GM12878 (cell line): ENCODE measurements at regions not wholly inside any gene's neighbourhood (a gene's known extent, or its start where the extent isn't known, plus 50 kb on each side); places are given as distances from the start of the nearest gene placed in this dataset.
A peak's percentile ranks its signal among the peaks of the same experiment; 100 is the strongest.

Source experiments
- BHLHE40 ChIP-seq, 2 experiments: fragments of 450-650 bp in 1 of 2; IDR thresholded peaks; 2 replicates each; pipeline ENCODE4 v1.6.1; 2011 to 2017; ENCODE audit warnings: low read depth in 2 of 2, borderline replicate concordance in 1 of 2, improper control_type of control experiment in 1 of 2, low read length in 1 of 2, mild to moderate bottlenecking in 1 of 2
- BMI1 ChIP-seq: fragments of 450-650 bp; IDR thresholded peaks from 2 replicates; pipeline ENCODE4 v1.6.1; 2016; ENCODE audit warnings: mild to moderate bottlenecking, moderate library complexity, borderline replicate concordance
- CHD2 ChIP-seq: IDR thresholded peaks from 2 replicates; pipeline ENCODE4 v1.6.1; 2011; ENCODE audit warnings: low read depth, low read length, improper control_type of control experiment, borderline replicate concordance
- CHD4 ChIP-seq: fragments of 200-600 bp; sonication (generic); IDR thresholded peaks from 2 replicates; pipeline ENCODE4 v1.6.1; 2016; ENCODE audit warnings: mild to moderate bottlenecking
- DPF2 ChIP-seq: fragments of 450-650 bp; IDR thresholded peaks from 2 replicates; pipeline ENCODE4 v1.6.1; 2017; ENCODE audit warnings: mild to moderate bottlenecking
- FOXK2 ChIP-seq: fragments of 450-650 bp; IDR thresholded peaks from 2 replicates; pipeline ENCODE4 v1.6.1; 2017; ENCODE audit warnings: mild to moderate bottlenecking, moderate library complexity
- HDAC6 ChIP-seq: fragments of 200-600 bp; sonication (generic); IDR thresholded peaks from one replicate; pipeline ENCODE4 v1.8.0; 2017; ENCODE audit warnings: antibody characterized with exemption; ENCODE audit not compliant: unreplicated experiment
- JUNB ChIP-seq: IDR thresholded peaks from 2 replicates; pipeline ENCODE4 v1.6.1; 2016; ENCODE audit warnings: antibody characterized with exemption, mild to moderate bottlenecking
- LARP7 ChIP-seq: fragments of 450-650 bp; IDR thresholded peaks from 2 replicates; pipeline ENCODE4 v1.6.1; 2017; ENCODE audit warnings: mild to moderate bottlenecking
- MEF2B ChIP-seq: fragments of 450-650 bp; IDR thresholded peaks from 2 replicates; pipeline ENCODE4 v1.6.1; 2018; ENCODE audit warnings: mild to moderate bottlenecking, moderate library complexity; ENCODE audit not compliant: partially characterized antibody, poor library complexity, severe bottlenecking
- MYC ChIP-seq: IDR thresholded peaks from 2 replicates; pipeline ENCODE4 v1.6.1; 2011; ENCODE audit warnings: mild to moderate bottlenecking, low read length, moderate library complexity, inconsistent platforms; ENCODE audit not compliant: insufficient read depth, insufficient replicate concordance, insufficient read length, severe bottlenecking
- NR2C1 ChIP-seq: fragments of 450-650 bp; IDR thresholded peaks from 2 replicates; pipeline ENCODE4 v1.6.1; 2017; ENCODE audit warnings: antibody characterized with exemption, mild to moderate bottlenecking, moderate library complexity
- RB1 ChIP-seq: fragments of 450-650 bp; formaldehyde crosslinking; IDR thresholded peaks from 2 replicates; pipeline ENCODE4 v1.6.1; 2017; ENCODE audit warnings: mild to moderate bottlenecking, borderline replicate concordance
- RELA ChIP-seq: fragments of 450-650 bp; IDR thresholded peaks from 2 replicates; pipeline ENCODE4 v1.8.0; 2014; ENCODE audit warnings: borderline replicate concordance; ENCODE audit not compliant: partially characterized antibody
- RUNX3 ChIP-seq: IDR thresholded peaks from 2 replicates; pipeline ENCODE4 v1.6.1; 2012; ENCODE audit warnings: low read length, inconsistent platforms
- SIX5 ChIP-seq: IDR thresholded peaks from 2 replicates; pipeline ENCODE4 v1.6.1; 2011; ENCODE audit warnings: mild to moderate bottlenecking, low read depth, low read length, moderate library complexity; ENCODE audit not compliant: severe bottlenecking
- SUPT20H ChIP-seq: IDR thresholded peaks from 2 replicates; pipeline ENCODE4 v1.6.1; 2011; ENCODE audit warnings: low read depth, mild to moderate bottlenecking, low read length, moderate library complexity, borderline replicate concordance; ENCODE audit not compliant: control insufficient read depth
- TCF7 ChIP-seq: IDR thresholded peaks from 2 replicates; pipeline ENCODE4 v1.6.1; 2014; ENCODE audit warnings: antibody characterized with exemption, borderline replicate concordance
- ZNF24 ChIP-seq: fragments of 450-650 bp; IDR thresholded peaks from 2 replicates; pipeline ENCODE4 v1.6.1; 2017; ENCODE audit warnings: antibody characterized with exemption, mild to moderate bottlenecking
- ZNF384 ChIP-seq: IDR thresholded peaks from 2 replicates; pipeline ENCODE4 v1.6.1; 2012; ENCODE audit warnings: low read depth, mild to moderate bottlenecking, low read length, improper control_type of control experiment, borderline replicate concordance
- ZZZ3 ChIP-seq: IDR thresholded peaks from 2 replicates; pipeline ENCODE4 v1.6.1; 2011; ENCODE audit warnings: low read depth; ENCODE audit not compliant: control insufficient read depth, insufficient read length
- TF ChIP-seq, protein P1 (sequence below): fragments of 150-350 bp; IDR thresholded peaks from 2 replicates; pipeline ENCODE4 v1.6.1; 2014; ENCODE audit warnings: mild to moderate bottlenecking, low read depth, low read length
- TF ChIP-seq, protein P2 (sequence below): fragments of 450-650 bp; IDR thresholded peaks from 2 replicates; pipeline ENCODE4 v1.6.1; 2016; ENCODE audit warnings: mild to moderate bottlenecking
- TF ChIP-seq, protein P3 (sequence below): fragments of 450-650 bp; IDR thresholded peaks from 2 replicates; pipeline ENCODE4 v1.6.1; 2017; ENCODE audit warnings: mild to moderate bottlenecking, low read depth, inconsistent platforms; ENCODE audit not compliant: poor library complexity, severe bottlenecking

DNA sequence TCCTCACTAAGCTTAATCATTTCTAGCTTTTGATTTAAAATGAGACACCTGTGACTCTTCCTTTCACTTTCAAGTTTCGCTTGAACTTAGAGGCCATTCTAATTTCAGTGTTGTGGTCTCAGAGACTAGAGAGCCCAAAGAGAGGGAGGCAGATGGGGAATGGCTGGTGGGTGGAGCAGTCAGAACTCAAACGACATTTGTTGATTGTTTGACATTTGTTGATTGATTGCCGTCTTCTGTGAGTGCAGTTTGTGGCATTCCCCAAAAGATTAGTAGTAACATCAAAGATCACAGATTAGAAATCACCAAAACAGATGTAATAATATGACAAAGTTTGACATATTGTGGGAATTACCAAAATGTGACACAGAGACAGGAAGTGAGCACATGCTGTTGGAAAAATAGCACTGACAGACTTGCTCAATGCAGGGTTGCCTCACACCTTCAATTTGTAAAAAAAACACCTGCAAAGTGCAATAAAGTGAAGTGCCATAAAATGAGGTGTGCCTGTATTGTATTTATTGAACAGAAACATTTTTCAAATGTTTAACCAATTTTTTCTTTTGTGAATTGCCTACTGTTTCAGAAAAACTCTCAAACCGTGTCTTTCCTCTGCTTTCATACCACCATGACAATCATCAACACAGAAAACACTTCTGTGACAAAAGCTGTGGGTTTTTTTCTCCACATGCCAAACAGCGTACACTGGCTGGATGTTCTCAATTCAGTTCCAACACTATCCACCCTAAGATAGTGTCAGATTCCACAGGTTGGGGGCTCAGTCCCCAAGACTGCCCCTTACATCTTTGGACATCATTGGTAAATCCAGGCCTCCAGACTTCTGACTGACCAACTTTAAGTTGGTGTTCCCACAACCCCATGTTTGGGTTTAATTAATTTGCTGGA lies 376.3 kb upstream of the RGS6 start (continued):
- TF ChIP-seq BHLHE40 (IDR thresholded peaks at IDR 0.05; ENCODE audit: borderline replicate concordance in 1 of 2, low read depth in 2 of 2, low read length in 1 of 2), result peak; percentile 20 to 75; a peak in 3 of 4 replicates
- TF ChIP-seq MYC, result no peak
- TF ChIP-seq MEF2B, result peak; percentile 85
- TF ChIP-seq DPF2, result peak; percentile 94
- no peak for TF ChIP-seq RB1
- TF ChIP-seq, protein P1, sequence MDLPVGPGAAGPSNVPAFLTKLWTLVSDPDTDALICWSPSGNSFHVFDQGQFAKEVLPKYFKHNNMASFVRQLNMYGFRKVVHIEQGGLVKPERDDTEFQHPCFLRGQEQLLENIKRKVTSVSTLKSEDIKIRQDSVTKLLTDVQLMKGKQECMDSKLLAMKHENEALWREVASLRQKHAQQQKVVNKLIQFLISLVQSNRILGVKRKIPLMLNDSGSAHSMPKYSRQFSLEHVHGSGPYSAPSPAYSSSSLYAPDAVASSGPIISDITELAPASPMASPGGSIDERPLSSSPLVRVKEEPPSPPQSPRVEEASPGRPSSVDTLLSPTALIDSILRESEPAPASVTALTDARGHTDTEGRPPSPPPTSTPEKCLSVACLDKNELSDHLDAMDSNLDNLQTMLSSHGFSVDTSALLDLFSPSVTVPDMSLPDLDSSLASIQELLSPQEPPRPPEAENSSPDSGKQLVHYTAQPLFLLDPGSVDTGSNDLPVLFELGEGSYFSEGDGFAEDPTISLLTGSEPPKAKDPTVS, result no peak
- TF ChIP-seq ZNF24, result peak; percentile 40; the same call in 1 of the 2 replicates
- no peak for TF ChIP-seq CHD4
- TF ChIP-seq NR2C1, result no peak
- TF ChIP-seq JUNB, result peak; percentile 92
- peak; percentile 83 for TF ChIP-seq TCF7
- no peak for TF ChIP-seq SUPT20H
- peak; percentile 64; the same call in 1 of the 2 replicates for TF ChIP-seq CHD2
- no peak for TF ChIP-seq HDAC6
- no peak for TF ChIP-seq SIX5
- no peak for TF ChIP-seq LARP7
- TF ChIP-seq BMI1, result peak; percentile 43; the same call in 1 of the 2 replicates
- TF ChIP-seq ZZZ3, result no peak
- TF ChIP-seq RELA, result peak; percentile 48
- TF ChIP-seq RUNX3, result peak; percentile 94
- no peak for TF ChIP-seq FOXK2
- TF ChIP-seq, protein P2, sequence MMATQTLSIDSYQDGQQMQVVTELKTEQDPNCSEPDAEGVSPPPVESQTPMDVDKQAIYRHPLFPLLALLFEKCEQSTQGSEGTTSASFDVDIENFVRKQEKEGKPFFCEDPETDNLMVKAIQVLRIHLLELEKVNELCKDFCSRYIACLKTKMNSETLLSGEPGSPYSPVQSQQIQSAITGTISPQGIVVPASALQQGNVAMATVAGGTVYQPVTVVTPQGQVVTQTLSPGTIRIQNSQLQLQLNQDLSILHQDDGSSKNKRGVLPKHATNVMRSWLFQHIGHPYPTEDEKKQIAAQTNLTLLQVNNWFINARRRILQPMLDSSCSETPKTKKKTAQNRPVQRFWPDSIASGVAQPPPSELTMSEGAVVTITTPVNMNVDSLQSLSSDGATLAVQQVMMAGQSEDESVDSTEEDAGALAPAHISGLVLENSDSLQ, result peak; percentile 97
- peak; percentile 51; the same call in 1 of the 2 replicates for TF ChIP-seq ZNF384
- TF ChIP-seq, protein P3, sequence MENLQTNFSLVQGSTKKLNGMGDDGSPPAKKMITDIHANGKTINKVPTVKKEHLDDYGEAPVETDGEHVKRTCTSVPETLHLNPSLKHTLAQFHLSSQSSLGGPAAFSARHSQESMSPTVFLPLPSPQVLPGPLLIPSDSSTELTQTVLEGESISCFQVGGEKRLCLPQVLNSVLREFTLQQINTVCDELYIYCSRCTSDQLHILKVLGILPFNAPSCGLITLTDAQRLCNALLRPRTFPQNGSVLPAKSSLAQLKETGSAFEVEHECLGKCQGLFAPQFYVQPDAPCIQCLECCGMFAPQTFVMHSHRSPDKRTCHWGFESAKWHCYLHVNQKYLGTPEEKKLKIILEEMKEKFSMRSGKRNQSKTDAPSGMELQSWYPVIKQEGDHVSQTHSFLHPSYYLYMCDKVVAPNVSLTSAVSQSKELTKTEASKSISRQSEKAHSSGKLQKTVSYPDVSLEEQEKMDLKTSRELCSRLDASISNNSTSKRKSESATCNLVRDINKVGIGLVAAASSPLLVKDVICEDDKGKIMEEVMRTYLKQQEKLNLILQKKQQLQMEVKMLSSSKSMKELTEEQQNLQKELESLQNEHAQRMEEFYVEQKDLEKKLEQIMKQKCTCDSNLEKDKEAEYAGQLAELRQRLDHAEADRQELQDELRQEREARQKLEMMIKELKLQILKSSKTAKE, result peak; percentile 95
